ENCODE measurements at regions not wholly inside any gene's neighbourhood (a gene's known extent, or its start where the extent isn't known, plus 50 kb on each side); places are given as distances from the start of the nearest gene placed in this dataset.

GRCh38 chr13:103188713-103189326 is 122.6 kb upstream of the SLC10A2 start:
- no peak overlapping the region for H3K9ac ChIP-seq (ENCODE audit: low read depth, low read length, poor library complexity)
- no peak overlapping the region for H3K23ac ChIP-seq (ENCODE audit: low read depth, low read length, poor library complexity)

DNA sequence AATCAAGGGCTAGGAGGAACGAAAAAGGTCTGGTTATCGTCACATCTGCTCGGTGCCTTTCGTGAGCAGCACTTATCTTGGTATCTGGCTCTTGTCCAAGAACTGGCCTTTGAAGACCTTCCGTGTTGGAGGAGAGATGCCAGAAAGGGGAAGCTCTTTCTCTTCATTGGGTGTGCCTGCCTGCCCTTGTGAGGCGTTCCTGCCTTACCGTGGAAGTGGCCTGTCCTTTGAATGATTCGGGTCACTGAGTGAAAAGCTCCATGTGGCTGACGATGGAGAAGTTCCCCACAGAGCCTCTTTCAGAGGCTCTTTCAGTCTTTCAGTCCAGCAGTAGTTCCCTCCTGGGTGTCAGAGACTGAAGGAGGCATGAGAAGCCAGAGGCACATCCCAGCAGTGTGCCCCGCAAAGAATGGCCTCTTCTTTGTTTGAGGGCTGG is 121.5 kb upstream of the SLC10A2 start:
- Histone ChIP-seq H3K4me3 (ENCODE audit: low read length in 2 of 2) (no peak overlapping the region), H2BK15ac (ENCODE audit: low read length) (no peak overlapping the region), H3K9ac (ENCODE audit: low read depth, low read length, poor library complexity) (no peak overlapping the region), H2AFZ (ENCODE audit: low read length) (peak overlapping the region; percentile 54), H2AK5ac (ENCODE audit: low read depth, low read length) (no peak overlapping the region), H3K14ac (ENCODE audit: low read length) (no peak overlapping the region), H2BK12ac (ENCODE audit: low read length) (no peak overlapping the region), H4K91ac (ENCODE audit: low read depth, low read length, poor library complexity) (no peak overlapping the region), H3K27me3 (ENCODE audit: control insufficient read depth in 3 of 3, insufficient read depth in 3 of 3, low read depth in 1 of 3, low read length in 3 of 3) (no peaks in the 10 kb centered on the region), H3K18ac (ENCODE audit: low read length) (no peak overlapping the region), H2BK120ac (ENCODE audit: low read depth, low read length) (no peak overlapping the region), H3K4ac (ENCODE audit: low read length) (no peak overlapping the region), H3K4me2 (ENCODE audit: insufficient read depth, low read length, poor library complexity, severe bottlenecking) (no peak overlapping the region), H4K8ac (ENCODE audit: low read depth, low read length) (no peak overlapping the region), H2BK5ac (ENCODE audit: low read length) (no peak overlapping the region), H3K9me3 (replicated peaks in 1 of 2; ENCODE audit: control insufficient read depth in 2 of 2, insufficient read depth in 1 of 2, low read depth in 1 of 2, low read length in 2 of 2) (no peaks in the 10 kb centered on the region), H3K27ac (replicated peaks; ENCODE audit: low read length) (no peak overlapping the region), H3K36me3 (replicated peaks in 1 of 2; ENCODE audit: control insufficient read depth in 2 of 2, insufficient read depth in 2 of 2, low read length in 2 of 2) (no peaks in the 10 kb centered on the region), H3K4me1 (ENCODE audit: control insufficient read depth in 2 of 2, insufficient read depth in 1 of 2, low read depth in 1 of 2, low read length in 2 of 2) (peaks cover 2 to 4% of the 10 kb centered on the region in 2 donors), H3K79me1 (ENCODE audit: low read depth, low read length) (no peaks in the 10 kb centered on the region), H3K23ac (ENCODE audit: low read depth, low read length, poor library complexity) (no peak overlapping the region)
- WGBS, 2 donors (ENCODE audit: extremely low coverage in 2 of 2, insufficient read length in 2 of 2, insufficient replicate concordance in 1 of 2) = no CpG with 5 or more reads among the region's 10 CpGs
- no peak for DNase-seq (ENCODE audit: low spot score)

More at GRCh38 chr13:103188713-103189326, 122.6 kb upstream of the SLC10A2 start:
- no peaks in the 10 kb centered on the region for H3K9me3 ChIP-seq (replicated peaks in 1 of 2; ENCODE audit: control insufficient read depth in 2 of 2, insufficient read depth in 1 of 2, low read depth in 1 of 2, low read length in 2 of 2)
- WGBS, 2 donors (ENCODE audit: extremely low coverage in 2 of 2, insufficient read length in 2 of 2, insufficient replicate concordance in 1 of 2) = no CpG with 5 or more reads among the region's 3 CpGs
- H2BK15ac ChIP-seq (ENCODE audit: low read length) = no peak overlapping the region
- H3K4ac ChIP-seq (ENCODE audit: low read length) = no peak overlapping the region
- H3K4me3 ChIP-seq (ENCODE audit: low read length in 2 of 2) = no peak overlapping the region
- H3K14ac ChIP-seq (ENCODE audit: low read length) = no peak overlapping the region
- H4K8ac ChIP-seq (ENCODE audit: low read depth, low read length) = no peak overlapping the region
- H3K4me2 ChIP-seq (ENCODE audit: insufficient read depth, low read length, poor library complexity, severe bottlenecking) = no peak overlapping the region
- H3K27ac ChIP-seq (replicated peaks; ENCODE audit: low read length) = no peak overlapping the region
- H2AK5ac ChIP-seq (ENCODE audit: low read depth, low read length) = no peak overlapping the region
- H3K4me1 ChIP-seq (ENCODE audit: control insufficient read depth in 2 of 2, insufficient read depth in 1 of 2, low read depth in 1 of 2, low read length in 2 of 2) = peaks cover 2 to 4% of the 10 kb centered on the region in 2 donors
- no peak for DNase-seq (ENCODE audit: low spot score)
- no peaks in the 10 kb centered on the region for H3K79me1 ChIP-seq (ENCODE audit: low read depth, low read length)
- no peaks in the 10 kb centered on the region for H3K27me3 ChIP-seq (ENCODE audit: control insufficient read depth in 3 of 3, insufficient read depth in 3 of 3, low read depth in 1 of 3, low read length in 3 of 3)
- H2BK5ac ChIP-seq (ENCODE audit: low read length) = no peak overlapping the region
- no peak overlapping the region for H2BK120ac ChIP-seq (ENCODE audit: low read depth, low read length)
- no peak overlapping the region for H3K18ac ChIP-seq (ENCODE audit: low read length)
- no peaks in the 10 kb centered on the region for H3K36me3 ChIP-seq (replicated peaks in 1 of 2; ENCODE audit: control insufficient read depth in 2 of 2, insufficient read depth in 2 of 2, low read length in 2 of 2)
- H2AFZ ChIP-seq (ENCODE audit: low read length) = no peak overlapping the region
- H4K91ac ChIP-seq (ENCODE audit: low read depth, low read length, poor library complexity) = no peak overlapping the region
- no peak overlapping the region for H2BK12ac ChIP-seq (ENCODE audit: low read length)

DNA sequence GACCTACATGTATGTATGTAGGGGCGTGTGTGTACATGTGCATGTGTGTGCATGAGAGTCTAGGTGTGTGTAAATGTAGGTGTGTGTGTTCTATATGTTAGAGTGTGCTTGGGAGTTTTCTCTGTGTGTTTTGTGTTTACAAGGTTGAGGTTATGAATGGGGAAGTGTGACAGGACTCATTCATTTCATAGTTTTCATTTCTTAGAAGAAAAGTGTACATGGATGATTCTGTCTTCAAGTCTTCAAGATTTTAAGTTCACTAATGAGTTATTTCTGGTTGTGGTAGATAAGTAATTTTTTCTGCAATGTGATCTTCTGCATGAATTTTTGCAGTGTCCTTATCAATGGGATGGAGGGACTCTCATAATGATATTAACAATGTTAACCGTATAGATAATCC is 118.2 kb upstream of the SLC10A2 start:
- Histone ChIP-seq H3K4me1 (ENCODE audit: control insufficient read depth in 2 of 2, insufficient read depth in 1 of 2, low read depth in 1 of 2, low read length in 2 of 2) (peaks cover 2 to 4% of the 10 kb centered on the region in 2 donors), H3K79me1 (ENCODE audit: low read depth, low read length) (no peaks in the 10 kb centered on the region), H4K91ac (ENCODE audit: low read depth, low read length, poor library complexity) (no peak overlapping the region), H2AFZ (ENCODE audit: low read length) (no peak overlapping the region), H2BK15ac (ENCODE audit: low read length) (no peak overlapping the region), H2AK5ac (ENCODE audit: low read depth, low read length) (no peak overlapping the region), H3K27me3 (ENCODE audit: control insufficient read depth in 3 of 3, insufficient read depth in 3 of 3, low read depth in 1 of 3, low read length in 3 of 3) (no peaks in the 10 kb centered on the region), H3K36me3 (replicated peaks in 1 of 2; ENCODE audit: control insufficient read depth in 2 of 2, insufficient read depth in 2 of 2, low read length in 2 of 2) (no peaks in the 10 kb centered on the region), H3K27ac (replicated peaks; ENCODE audit: low read length) (no peak overlapping the region), H3K9me3 (replicated peaks in 1 of 2; ENCODE audit: control insufficient read depth in 2 of 2, insufficient read depth in 1 of 2, low read depth in 1 of 2, low read length in 2 of 2) (no peaks in the 10 kb centered on the region), H3K4me3 (ENCODE audit: low read length in 2 of 2) (no peak overlapping the region), H3K18ac (ENCODE audit: low read length) (no peak overlapping the region), H2BK5ac (ENCODE audit: low read length) (no peak overlapping the region), H3K4ac (ENCODE audit: low read length) (no peak overlapping the region), H4K8ac (ENCODE audit: low read depth, low read length) (no peak overlapping the region), H2BK120ac (ENCODE audit: low read depth, low read length) (no peak overlapping the region), H3K23ac (ENCODE audit: low read depth, low read length, poor library complexity) (no peak overlapping the region), H3K4me2 (ENCODE audit: insufficient read depth, low read length, poor library complexity, severe bottlenecking) (no peak overlapping the region), H3K9ac (ENCODE audit: low read depth, low read length, poor library complexity) (no peak overlapping the region), H2BK12ac (ENCODE audit: low read length) (no peak overlapping the region), H3K14ac (ENCODE audit: low read length) (no peak overlapping the region)
- DNase-seq (ENCODE audit: low spot score) = no peak
- no CpG with 5 or more reads among the region's 2 CpGs for WGBS, 2 donors (ENCODE audit: extremely low coverage in 2 of 2, insufficient read length in 2 of 2, insufficient replicate concordance in 1 of 2)

DNA sequence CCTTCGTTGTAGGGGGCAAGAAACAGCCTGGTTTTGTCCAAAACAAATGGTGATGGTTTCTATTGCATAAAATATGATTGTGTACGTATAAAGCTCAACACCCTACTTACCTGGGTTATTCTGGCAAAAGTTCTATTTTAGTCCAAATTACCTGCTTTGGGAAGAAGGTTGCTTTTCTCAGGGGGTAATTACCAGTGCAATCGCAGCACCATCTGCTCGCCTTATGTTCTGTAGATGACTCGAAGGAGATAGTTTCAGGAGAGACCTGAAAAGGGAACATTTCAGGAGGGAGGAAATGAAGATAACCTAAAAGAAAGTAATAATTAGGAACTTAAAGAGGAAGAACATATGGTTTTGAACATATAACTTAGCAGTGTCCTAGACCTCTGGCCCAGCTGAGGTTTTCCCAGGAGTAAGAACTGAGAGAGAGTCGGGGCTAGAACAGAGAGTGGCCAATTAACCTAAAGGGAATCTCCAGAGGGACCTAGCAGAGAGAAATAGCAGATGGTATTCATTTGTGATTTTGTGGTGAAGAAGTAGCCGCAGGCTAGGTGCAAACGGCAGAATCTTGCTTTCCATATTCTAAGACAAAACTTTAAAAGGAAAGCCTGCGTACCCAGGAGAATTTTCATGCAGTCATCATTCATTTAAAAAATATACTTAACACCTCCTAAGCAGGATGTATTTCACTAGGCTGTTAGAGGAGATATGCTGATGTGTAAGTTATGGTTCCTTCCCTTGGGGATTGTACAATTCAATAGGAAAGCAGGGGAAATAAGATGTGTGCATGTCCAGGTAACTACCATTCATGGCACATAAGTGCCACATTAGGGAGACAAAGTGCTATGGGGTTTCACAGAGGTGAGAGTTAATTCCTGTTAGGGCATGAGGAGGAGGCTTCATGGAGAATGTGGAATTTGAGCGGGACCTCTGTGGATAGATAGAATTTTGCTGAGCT is 113.0 kb upstream of the SLC10A2 start:
- H2BK5ac ChIP-seq (ENCODE audit: low read length) = no peak overlapping the region
- H2AK5ac ChIP-seq (ENCODE audit: low read depth, low read length) = no peak overlapping the region
- no peak overlapping the region for H3K4ac ChIP-seq (ENCODE audit: low read length)
- no peaks in the 10 kb centered on the region for H3K36me3 ChIP-seq (replicated peaks in 1 of 2; ENCODE audit: control insufficient read depth in 2 of 2, insufficient read depth in 2 of 2, low read length in 2 of 2)
- no peak overlapping the region for H3K23ac ChIP-seq (ENCODE audit: low read depth, low read length, poor library complexity)
- no peak overlapping the region for H2BK120ac ChIP-seq (ENCODE audit: low read depth, low read length)
- H3K27ac ChIP-seq (replicated peaks; ENCODE audit: low read length) = no peak overlapping the region
- H4K8ac ChIP-seq (ENCODE audit: low read depth, low read length) = no peak overlapping the region
- no peaks in the 10 kb centered on the region for H3K4me1 ChIP-seq (ENCODE audit: control insufficient read depth in 2 of 2, insufficient read depth in 1 of 2, low read depth in 1 of 2, low read length in 2 of 2)
- H3K27me3 ChIP-seq (ENCODE audit: control insufficient read depth in 3 of 3, insufficient read depth in 3 of 3, low read depth in 1 of 3, low read length in 3 of 3) = no peaks in the 10 kb centered on the region
- no peak overlapping the region for H3K4me2 ChIP-seq (ENCODE audit: insufficient read depth, low read length, poor library complexity, severe bottlenecking)
- no peak overlapping the region for H2BK12ac ChIP-seq (ENCODE audit: low read length)
- H3K9ac ChIP-seq (ENCODE audit: low read depth, low read length, poor library complexity) = no peak overlapping the region
- peaks cover 0 to 2% of the 10 kb centered on the region in 2 donors for H3K9me3 ChIP-seq (replicated peaks in 1 of 2; ENCODE audit: control insufficient read depth in 2 of 2, insufficient read depth in 1 of 2, low read depth in 1 of 2, low read length in 2 of 2)
- no CpG with 5 or more reads among the region's 10 CpGs for WGBS, 2 donors (ENCODE audit: extremely low coverage in 2 of 2, insufficient read length in 2 of 2, insufficient replicate concordance in 1 of 2)
- H3K14ac ChIP-seq (ENCODE audit: low read length) = no peak overlapping the region
- H4K91ac ChIP-seq (ENCODE audit: low read depth, low read length, poor library complexity) = no peak overlapping the region
- no peak overlapping the region for H3K4me3 ChIP-seq (ENCODE audit: low read length in 2 of 2)
- H2AFZ ChIP-seq (ENCODE audit: low read length) = no peak overlapping the region
- no peak overlapping the region for H3K18ac ChIP-seq (ENCODE audit: low read length)
- H3K79me1 ChIP-seq (ENCODE audit: low read depth, low read length) = no peaks in the 10 kb centered on the region
- H2BK15ac ChIP-seq (ENCODE audit: low read length) = no peak overlapping the region
- DNase-seq (ENCODE audit: low spot score) = no peak

All from neuronal stem cell (in vitro differentiated cells).